ENCODE measurements at regions not wholly inside any gene's neighbourhood (a gene's known extent, or its start where the extent isn't known, plus 50 kb on each side); places are given as distances from the start of the nearest gene placed in this dataset.

GRCh38 chr20:43799150-43799711 lies 72.4 kb upstream of the GTSF1L start:
- TF ChIP-seq CTCF (IDR thresholded peaks at IDR 0.05; ENCODE audit: low read length) (no peak), EZH2 (IDR thresholded peaks at IDR 0.05; ENCODE audit: borderline replicate concordance, low read length) (no peak)
